ENCODE measurements at regions not wholly inside any gene's neighbourhood (a gene's known extent, or its start where the extent isn't known, plus 50 kb on each side); places are given as distances from the start of the nearest gene placed in this dataset.
"Not testable (repeated sequence)": the region's sequence is repeated elsewhere in the genome, so short reads cannot be mapped to it uniquely, and the experiment has no call there.

- no peak overlapping the region for H3K4me3 ChIP-seq
- no peak overlapping the region for H3K27ac ChIP-seq
Measured at GRCh38 chr15:59794229-59794886, 105.2 kb upstream of the BNIP2 start.

- no peak overlapping the region for H3K27ac ChIP-seq
- no peak overlapping the region for H3K4me3 ChIP-seq
Measured at GRCh38 chr15:59792359-59792758, 103.2 kb upstream of the BNIP2 start.

GRCh38 chr15:59791755-59792154 lies 102.6 kb upstream of the BNIP2 start:
- Histone ChIP-seq H3K27ac (no peak overlapping the region), H3K4me3 (no peak overlapping the region)

- no peak overlapping the region for H3K27ac ChIP-seq
- H3K4me3 ChIP-seq: no peak overlapping the region
Measured at GRCh38 chr15:59791079-59791478, 102.0 kb upstream of the BNIP2 start.

- H3K4me3 ChIP-seq, H3K27ac ChIP-seq: not testable (repeated sequence)
Measured at GRCh38 chr15:59786466-59786865, 97.3 kb upstream of the BNIP2 start.

- H3K4me3 ChIP-seq: not testable (repeated sequence)
Measured at GRCh38 chr15:59785981-59786380, 96.9 kb upstream of the BNIP2 start.

GRCh38 chr15:59783774-59784520 lies 94.8 kb upstream of the BNIP2 start:
- H3K27ac ChIP-seq, H3K4me3 ChIP-seq: not testable (repeated sequence)

More at GRCh38 chr15:59785981-59786380, 96.9 kb upstream of the BNIP2 start:
- not testable (repeated sequence) for H3K27ac ChIP-seq

- Histone ChIP-seq H3K27ac (no peak overlapping the region), H3K4me3 (no peak overlapping the region)
Measured at GRCh38 chr15:59779110-59779509, 90.0 kb upstream of the BNIP2 start.

GRCh38 chr15:59764775-59765174 lies 75.7 kb upstream of the BNIP2 start:
- H3K27ac ChIP-seq: no peak overlapping the region

GRCh38 chr15:59762558-59762957 lies 73.4 kb upstream of the BNIP2 start:
- Histone ChIP-seq H3K4me3 (no peak overlapping the region), H3K27ac (no peak overlapping the region)

More at GRCh38 chr15:59764775-59765174, 75.7 kb upstream of the BNIP2 start:
- H3K4me3 ChIP-seq: no peak overlapping the region

- not testable (repeated sequence) for H3K4me3 ChIP-seq, H3K27ac ChIP-seq
Measured at GRCh38 chr15:59760256-59760655, 71.1 kb upstream of the BNIP2 start.

- no peak overlapping the region for H3K4me3 ChIP-seq
- no peak overlapping the region for H3K27ac ChIP-seq
Measured at GRCh38 chr15:59751552-59752413, 62.7 kb upstream of the BNIP2 start.

GRCh38 chr15:59746777-59747176 lies 57.7 kb upstream of the BNIP2 start:
- Histone ChIP-seq H3K27ac (no peak overlapping the region), H3K4me3 (no peak overlapping the region)

- Histone ChIP-seq H3K4me3 (no peak overlapping the region), H3K27ac (no peak overlapping the region)
Measured at GRCh38 chr15:59741274-59741906, 52.3 kb upstream of the BNIP2 start.

- Histone ChIP-seq H3K4me3 (no peak overlapping the region), H3K27ac (no peak overlapping the region)
Measured at GRCh38 chr15:59739557-59740186, 50.6 kb upstream of the BNIP2 start.
